Transverse colon (tissue), 3 donors: ENCODE measurements at regions not wholly inside any gene's neighbourhood (a gene's known extent, or its start where the extent isn't known, plus 50 kb on each side); places are given as distances from the start of the nearest gene placed in this dataset.

Experiments used
- CTCF ChIP-seq, 5 experiments: fragments of 200-600 bp in 3 of 5; fragments of 450-650 bp in 2 of 5; sonication (generic) in 3 of 5; IDR thresholded peaks; 1 replicate in 2 of 5; 2 replicates in 3 of 5; pipeline ENCODE4 v1.5.1; 2016 to 2017; ENCODE audit warnings: antibody characterized with exemption in 5 of 5, inconsistent platforms in 3 of 5, mild to moderate bottlenecking in 2 of 5, moderate library complexity in 1 of 5
- EP300 ChIP-seq: sonication (generic); formaldehyde crosslinking; IDR thresholded peaks from one replicate; pipeline ENCODE4 v1.6.1; 2017; ENCODE audit warnings: antibody characterized with exemption, low read depth
- POLR2A ChIP-seq: fragments of 450-650 bp; IDR thresholded peaks from one replicate; pipeline ENCODE4 v1.6.1; 2016; ENCODE audit warnings: antibody characterized with exemption, mild to moderate bottlenecking, moderate library complexity

GRCh38 chr14:51367600-51367931, 127.5 kb downstream of the TMX1 start:
- TF ChIP-seq EP300 (no peak), CTCF (IDR thresholded peaks at IDR 0.05) (no peak), POLR2A (no peak)
